ENCODE measurements at regions not wholly inside any gene's neighbourhood (a gene's known extent, or its start where the extent isn't known, plus 50 kb on each side); places are given as distances from the start of the nearest gene placed in this dataset.

DNA sequence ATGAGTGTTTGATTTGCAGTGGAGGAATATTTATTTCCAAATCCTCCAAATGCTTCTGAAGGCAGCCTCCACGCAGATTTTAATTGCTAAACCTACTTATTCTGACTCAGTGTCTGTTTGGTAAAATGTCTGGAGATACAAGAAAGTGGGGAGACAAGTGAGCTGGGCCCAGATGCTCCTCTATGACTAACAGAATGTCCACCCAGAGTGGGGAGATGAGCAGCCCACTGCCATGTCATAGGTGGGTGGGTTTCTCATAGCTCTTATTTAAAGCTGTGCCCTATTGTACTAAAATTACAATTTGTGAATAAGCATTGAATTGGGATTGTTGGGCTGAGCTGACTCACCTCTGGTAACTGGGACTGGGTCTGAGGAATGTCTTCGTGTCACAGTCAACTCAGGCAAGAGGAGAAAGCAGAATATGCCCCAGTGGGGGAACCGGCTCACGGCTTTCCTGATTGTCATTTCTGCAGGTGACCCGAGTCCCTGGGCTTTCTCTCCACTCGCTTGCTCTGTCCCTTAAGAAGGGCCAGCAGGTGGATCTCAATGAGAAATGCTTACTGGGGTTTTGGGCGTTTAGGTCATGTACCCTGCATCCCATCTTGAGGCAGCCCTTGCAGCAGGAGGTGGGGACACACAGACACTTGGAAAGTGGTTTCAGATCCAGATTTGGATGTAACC, 116.3 kb upstream of the SPRED2 start:
- Histone ChIP-seq H3K27ac (ENCODE audit: low read length) (no peak overlapping the region), H3K9ac (ENCODE audit: low read length in 2 of 2) (no peak overlapping the region), H3K4me1 (ENCODE audit: control insufficient read depth, insufficient read depth, low read length) (peaks cover 4% of the 10 kb centered on the region), H3K4me3 (ENCODE audit: low read length in 2 of 2) (no peak overlapping the region), H3K27me3 (ENCODE audit: control insufficient read depth in 1 of 2, insufficient read depth in 2 of 2, low read length in 2 of 2) (no peaks in the 10 kb centered on the region), H3K36me3 (ENCODE audit: control insufficient read depth in 2 of 2, insufficient read depth in 2 of 2, low read length in 2 of 2) (no peaks in the 10 kb centered on the region), H3K9me3 (ENCODE audit: control insufficient read depth in 2 of 2, low read length in 2 of 2) (no peaks in the 10 kb centered on the region)

DNA sequence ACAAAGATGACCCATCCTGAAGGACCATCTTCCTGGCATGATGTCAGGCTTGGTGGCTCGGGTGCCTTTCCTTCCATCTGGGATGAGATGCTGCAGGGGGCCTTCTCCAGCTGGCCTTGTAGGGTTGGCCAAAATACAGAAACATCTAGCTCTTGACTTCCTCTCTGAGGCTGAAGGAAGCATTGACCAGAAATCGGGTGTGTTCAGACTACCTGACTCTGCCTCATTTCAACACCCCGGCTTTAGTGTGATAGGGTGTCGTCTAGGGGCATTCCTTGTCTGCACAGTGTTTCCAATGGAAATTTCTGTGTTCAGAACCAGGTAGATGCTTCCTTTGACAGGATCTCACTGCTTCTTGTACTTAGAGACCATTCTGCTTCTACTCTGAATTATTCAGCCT, 115.7 kb upstream of the SPRED2 start:
- no peaks in the 10 kb centered on the region for H3K27me3 ChIP-seq (ENCODE audit: control insufficient read depth in 1 of 2, insufficient read depth in 2 of 2, low read length in 2 of 2)
- no peak overlapping the region for H3K27ac ChIP-seq (ENCODE audit: low read length)
- H3K4me3 ChIP-seq (ENCODE audit: low read length in 2 of 2) = no peak overlapping the region
- no peaks in the 10 kb centered on the region for H3K4me1 ChIP-seq (ENCODE audit: control insufficient read depth, insufficient read depth, low read length)
- no peaks in the 10 kb centered on the region for H3K9me3 ChIP-seq (ENCODE audit: control insufficient read depth in 2 of 2, low read length in 2 of 2)
- H3K9ac ChIP-seq (ENCODE audit: low read length in 2 of 2) = no peak overlapping the region
- no peaks in the 10 kb centered on the region for H3K36me3 ChIP-seq (ENCODE audit: control insufficient read depth in 2 of 2, insufficient read depth in 2 of 2, low read length in 2 of 2)

DNA sequence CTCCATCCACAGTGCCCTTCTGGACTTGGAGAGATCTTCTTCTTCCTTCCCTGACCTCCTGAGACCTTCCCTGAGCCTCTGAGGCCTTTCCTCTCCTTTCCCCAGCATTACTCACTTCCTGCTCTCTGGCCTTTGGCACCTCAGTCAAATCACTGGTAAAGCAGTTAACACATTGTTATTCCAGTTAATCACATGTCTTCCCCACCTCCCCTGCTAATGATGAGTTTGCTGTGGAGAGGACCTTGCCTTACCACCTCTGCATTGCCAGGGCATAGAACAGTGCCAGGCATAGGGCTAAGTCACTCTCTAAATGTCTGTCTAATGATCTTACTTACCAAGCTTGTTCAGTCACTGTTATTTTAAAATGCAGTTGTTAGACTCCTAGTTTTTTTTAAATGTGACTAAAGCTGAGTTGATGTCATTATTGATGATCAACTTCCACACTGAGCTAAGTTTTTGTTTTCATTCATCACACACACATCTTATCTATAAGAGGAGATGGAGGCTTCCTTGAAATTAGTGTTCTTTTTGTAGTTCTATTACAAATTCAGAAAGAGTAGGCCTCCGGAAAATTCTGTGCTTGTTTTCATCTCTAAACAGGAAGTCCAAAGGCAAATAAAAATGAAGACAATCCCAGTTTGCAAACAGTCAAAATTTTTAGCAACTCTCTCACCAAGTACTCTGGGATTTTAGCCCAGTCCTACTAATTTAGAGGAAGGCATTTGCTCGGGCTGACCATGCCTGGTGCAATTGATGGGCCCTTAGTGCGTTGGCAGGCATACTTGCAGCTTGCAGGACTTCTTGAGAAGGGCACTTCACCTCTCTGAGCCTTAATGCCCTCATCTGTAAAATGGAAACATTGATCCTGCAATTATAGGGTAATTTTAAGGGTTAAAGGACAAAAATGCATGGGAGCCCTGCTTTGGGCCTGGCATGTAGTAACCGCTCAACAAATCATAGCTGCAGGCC, 113.7 kb upstream of the SPRED2 start:
- H3K9ac ChIP-seq (ENCODE audit: low read length in 2 of 2) = no peak overlapping the region
- H3K4me3 ChIP-seq (ENCODE audit: low read length in 2 of 2) = no peak overlapping the region
- no peaks in the 10 kb centered on the region for H3K36me3 ChIP-seq (ENCODE audit: control insufficient read depth in 2 of 2, insufficient read depth in 2 of 2, low read length in 2 of 2)
- no peak overlapping the region for H3K27ac ChIP-seq (ENCODE audit: low read length)
- no peaks in the 10 kb centered on the region for H3K27me3 ChIP-seq (ENCODE audit: control insufficient read depth in 1 of 2, insufficient read depth in 2 of 2, low read length in 2 of 2)
- H3K4me1 ChIP-seq (ENCODE audit: control insufficient read depth, insufficient read depth, low read length) = no peaks in the 10 kb centered on the region
- no peaks in the 10 kb centered on the region for H3K9me3 ChIP-seq (ENCODE audit: control insufficient read depth in 2 of 2, low read length in 2 of 2)

DNA sequence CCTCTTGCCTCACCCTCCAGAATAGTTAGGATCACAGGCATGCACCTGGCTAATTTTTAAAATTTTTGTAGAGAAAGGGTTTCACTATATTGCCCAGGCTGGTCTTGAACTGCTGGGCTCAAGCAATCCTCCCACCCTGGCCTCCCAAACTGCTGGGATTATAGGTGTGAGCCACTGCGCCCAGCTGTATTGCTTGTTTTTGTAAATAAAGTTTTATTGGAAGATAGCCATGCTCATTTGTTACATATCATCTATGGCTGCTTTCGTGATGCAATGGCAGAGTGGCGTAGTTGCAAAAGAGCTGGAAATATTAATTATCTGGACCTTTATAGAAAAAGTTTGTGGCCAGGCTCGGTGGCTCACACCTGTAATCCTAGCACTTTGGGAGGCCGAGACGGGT, 109.4 kb upstream of the SPRED2 start:
- H3K9ac ChIP-seq (ENCODE audit: low read length in 2 of 2) = no peak overlapping the region

DNA sequence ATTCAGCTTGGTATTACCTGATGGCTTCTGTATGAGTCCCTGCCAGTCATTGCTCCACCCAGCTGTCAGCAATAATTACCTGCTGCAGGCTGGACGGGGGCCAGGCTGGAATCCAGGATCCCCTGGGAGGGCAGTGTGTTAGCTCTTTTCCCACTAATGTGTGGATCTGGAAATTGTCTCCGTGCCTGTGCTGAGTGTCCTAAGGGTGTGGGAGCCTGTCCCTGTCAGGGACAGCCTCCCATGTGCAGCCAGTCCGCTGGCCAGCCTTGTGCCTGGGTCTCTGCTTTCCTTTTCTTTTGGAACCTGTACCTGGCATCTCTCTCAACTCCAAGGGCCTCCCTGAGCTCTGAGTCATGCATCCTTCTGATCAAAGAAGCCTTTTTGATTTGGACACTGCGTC, 107.2 kb upstream of the SPRED2 start:
- Histone ChIP-seq H3K4me1 (ENCODE audit: control insufficient read depth, insufficient read depth, low read length) (no peaks in the 10 kb centered on the region), H3K4me3 (ENCODE audit: low read length in 2 of 2) (no peak overlapping the region), H3K36me3 (ENCODE audit: control insufficient read depth in 2 of 2, insufficient read depth in 2 of 2, low read length in 2 of 2) (no peaks in the 10 kb centered on the region), H3K9me3 (ENCODE audit: control insufficient read depth in 2 of 2, low read length in 2 of 2) (no peaks in the 10 kb centered on the region), H3K27me3 (ENCODE audit: control insufficient read depth in 1 of 2, insufficient read depth in 2 of 2, low read length in 2 of 2) (peaks cover 0 to 3% of the 10 kb centered on the region in 2 donors), H3K9ac (ENCODE audit: low read length in 2 of 2) (no peak overlapping the region), H3K27ac (ENCODE audit: low read length) (no peak overlapping the region)

More for the DNA sequence above, 109.4 kb upstream of the SPRED2 start:
- no peaks in the 10 kb centered on the region for H3K4me1 ChIP-seq (ENCODE audit: control insufficient read depth, insufficient read depth, low read length)
- H3K36me3 ChIP-seq (ENCODE audit: control insufficient read depth in 2 of 2, insufficient read depth in 2 of 2, low read length in 2 of 2) = no peaks in the 10 kb centered on the region
- no peaks in the 10 kb centered on the region for H3K9me3 ChIP-seq (ENCODE audit: control insufficient read depth in 2 of 2, low read length in 2 of 2)
- H3K4me3 ChIP-seq (ENCODE audit: low read length in 2 of 2) = no peak overlapping the region
- H3K27ac ChIP-seq (ENCODE audit: low read length) = no peak overlapping the region
- H3K27me3 ChIP-seq (ENCODE audit: control insufficient read depth in 1 of 2, insufficient read depth in 2 of 2, low read length in 2 of 2) = no peaks in the 10 kb centered on the region

DNA sequence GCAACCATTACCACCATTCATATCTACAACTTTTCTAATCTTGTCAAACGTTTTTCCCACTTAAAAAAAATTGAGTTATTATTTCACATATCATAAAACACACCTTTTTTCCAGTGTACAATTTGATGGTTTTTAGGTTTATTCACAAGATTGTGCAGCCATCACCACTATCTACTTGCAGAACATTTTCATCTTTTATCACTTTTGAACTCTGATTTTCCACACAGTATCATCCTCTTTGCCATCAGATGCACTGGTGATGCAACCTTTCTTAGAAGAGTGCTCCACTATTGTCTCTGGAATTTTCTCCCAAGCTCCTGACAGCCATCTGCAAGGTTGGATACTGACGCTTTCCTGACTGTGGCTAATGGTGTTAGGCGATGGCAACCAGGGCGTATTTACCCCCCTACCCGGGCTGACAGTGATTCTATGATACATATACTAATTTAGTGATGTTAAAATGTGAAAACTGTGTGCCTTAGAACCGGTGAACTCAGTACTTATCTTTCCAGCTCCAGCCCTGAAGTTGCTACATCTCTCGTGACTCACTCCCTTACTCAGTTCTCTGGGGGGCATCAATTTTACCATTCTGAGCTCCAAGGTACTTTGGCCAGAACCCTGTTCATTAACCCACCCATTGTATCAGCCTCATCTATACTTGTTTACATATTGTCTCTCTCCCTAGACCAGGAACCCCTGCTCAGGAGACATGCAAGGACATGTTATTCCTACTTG, 105.4 kb upstream of the SPRED2 start:
- no peaks in the 10 kb centered on the region for H3K9me3 ChIP-seq (ENCODE audit: control insufficient read depth in 2 of 2, low read length in 2 of 2)
- no peak overlapping the region for H3K4me3 ChIP-seq (ENCODE audit: low read length in 2 of 2)
- H3K36me3 ChIP-seq (ENCODE audit: control insufficient read depth in 2 of 2, insufficient read depth in 2 of 2, low read length in 2 of 2) = no peaks in the 10 kb centered on the region
- H3K27ac ChIP-seq (ENCODE audit: low read length) = no peak overlapping the region
- H3K4me1 ChIP-seq (ENCODE audit: control insufficient read depth, insufficient read depth, low read length) = no peaks in the 10 kb centered on the region
- H3K27me3 ChIP-seq (ENCODE audit: control insufficient read depth in 1 of 2, insufficient read depth in 2 of 2, low read length in 2 of 2) = peaks cover 0 to 3% of the 10 kb centered on the region in 2 donors
- H3K9ac ChIP-seq (ENCODE audit: low read length in 2 of 2) = no peak overlapping the region

DNA sequence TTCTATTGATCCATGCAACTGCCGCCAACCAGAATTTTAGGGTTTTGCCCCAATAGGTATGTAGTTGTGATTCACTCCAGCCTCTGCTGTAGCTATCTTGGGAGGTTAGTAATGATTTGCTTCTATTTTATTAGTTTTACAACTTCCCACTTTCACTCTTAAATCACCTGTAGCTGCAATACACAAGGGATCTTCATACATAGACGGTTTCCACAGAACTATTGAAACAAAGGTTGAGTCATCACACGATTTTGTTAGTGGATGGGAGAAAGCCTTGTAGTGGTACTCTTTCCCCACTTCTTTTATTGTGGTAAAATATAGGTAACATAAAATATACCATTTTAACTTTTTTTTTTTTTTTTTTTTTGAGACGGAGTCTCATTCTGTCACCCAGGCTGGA, 104.2 kb upstream of the SPRED2 start:
- Histone ChIP-seq H3K4me1 (ENCODE audit: control insufficient read depth, insufficient read depth, low read length) (no peaks in the 10 kb centered on the region), H3K9me3 (ENCODE audit: control insufficient read depth in 2 of 2, low read length in 2 of 2) (no peaks in the 10 kb centered on the region)

DNA sequence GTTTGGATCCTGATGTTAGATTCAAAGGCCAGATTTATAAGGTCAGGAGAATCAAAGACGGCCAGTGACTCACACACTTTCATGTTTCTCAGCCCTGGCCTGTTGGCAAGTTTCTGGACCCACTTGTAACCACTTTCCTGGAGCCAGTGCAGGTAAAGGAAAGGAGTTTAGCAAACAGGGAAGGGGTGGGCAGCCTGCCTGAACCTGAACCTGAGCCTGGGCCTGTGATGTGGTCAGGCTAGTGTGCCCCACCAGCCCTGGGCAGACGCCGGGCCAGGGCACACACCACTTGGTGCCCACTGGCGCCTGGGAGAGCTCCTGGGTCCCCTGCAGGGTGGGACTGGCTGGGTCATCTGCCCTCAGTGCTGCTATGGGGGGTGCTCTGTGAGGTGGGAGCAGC, 100.5 kb upstream of the SPRED2 start:
- Histone ChIP-seq H3K4me1 (ENCODE audit: control insufficient read depth, insufficient read depth, low read length) (peaks cover under 1% of the 10 kb centered on the region), H3K36me3 (ENCODE audit: control insufficient read depth in 2 of 2, insufficient read depth in 2 of 2, low read length in 2 of 2) (no peaks in the 10 kb centered on the region)

More for the DNA sequence above, 104.2 kb upstream of the SPRED2 start:
- Histone ChIP-seq H3K4me3 (ENCODE audit: low read length in 2 of 2) (no peak overlapping the region), H3K27ac (ENCODE audit: low read length) (no peak overlapping the region), H3K36me3 (ENCODE audit: control insufficient read depth in 2 of 2, insufficient read depth in 2 of 2, low read length in 2 of 2) (no peaks in the 10 kb centered on the region), H3K9ac (ENCODE audit: low read length in 2 of 2) (no peak overlapping the region), H3K27me3 (ENCODE audit: control insufficient read depth in 1 of 2, insufficient read depth in 2 of 2, low read length in 2 of 2) (peaks cover 0 to 3% of the 10 kb centered on the region in 2 donors)

DNA sequence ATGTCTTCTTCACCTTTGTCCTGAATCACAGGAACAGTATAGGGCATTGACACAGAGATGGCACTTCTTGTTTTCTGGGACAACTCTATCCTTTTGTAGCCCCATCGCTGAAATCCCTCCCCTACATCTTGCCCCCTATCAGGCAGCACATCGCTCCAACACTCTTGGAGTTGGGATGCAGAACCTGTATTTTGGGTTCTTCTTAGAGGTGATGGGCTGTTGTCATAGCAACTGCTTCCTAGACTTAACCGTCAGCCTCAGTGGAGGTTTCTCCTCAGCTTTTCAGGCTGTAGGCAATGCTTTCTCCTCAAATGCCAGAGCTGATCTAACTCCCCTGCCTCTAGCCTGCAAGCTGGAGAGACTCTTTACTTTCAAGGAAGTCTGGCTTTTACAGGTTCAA, 99.9 kb upstream of the SPRED2 start:
- Histone ChIP-seq H3K9ac (ENCODE audit: low read length in 2 of 2) (no peak overlapping the region), H3K36me3 (ENCODE audit: control insufficient read depth in 2 of 2, insufficient read depth in 2 of 2, low read length in 2 of 2) (no peaks in the 10 kb centered on the region), H3K27ac (ENCODE audit: low read length) (no peak overlapping the region), H3K4me1 (ENCODE audit: control insufficient read depth, insufficient read depth, low read length) (peaks cover 2% of the 10 kb centered on the region), H3K4me3 (ENCODE audit: low read length in 2 of 2) (no peak overlapping the region), H3K9me3 (ENCODE audit: control insufficient read depth in 2 of 2, low read length in 2 of 2) (no peaks in the 10 kb centered on the region), H3K27me3 (ENCODE audit: control insufficient read depth in 1 of 2, insufficient read depth in 2 of 2, low read length in 2 of 2) (peaks cover 0 to 3% of the 10 kb centered on the region in 2 donors)

More for the DNA sequence above, 100.5 kb upstream of the SPRED2 start:
- H3K27me3 ChIP-seq (ENCODE audit: control insufficient read depth in 1 of 2, insufficient read depth in 2 of 2, low read length in 2 of 2) = peaks cover 0 to 3% of the 10 kb centered on the region in 2 donors
- H3K9me3 ChIP-seq (ENCODE audit: control insufficient read depth in 2 of 2, low read length in 2 of 2) = no peaks in the 10 kb centered on the region
- H3K27ac ChIP-seq (ENCODE audit: low read length) = no peak overlapping the region
- no peak overlapping the region for H3K9ac ChIP-seq (ENCODE audit: low read length in 2 of 2)
- no peak overlapping the region for H3K4me3 ChIP-seq (ENCODE audit: low read length in 2 of 2)

DNA sequence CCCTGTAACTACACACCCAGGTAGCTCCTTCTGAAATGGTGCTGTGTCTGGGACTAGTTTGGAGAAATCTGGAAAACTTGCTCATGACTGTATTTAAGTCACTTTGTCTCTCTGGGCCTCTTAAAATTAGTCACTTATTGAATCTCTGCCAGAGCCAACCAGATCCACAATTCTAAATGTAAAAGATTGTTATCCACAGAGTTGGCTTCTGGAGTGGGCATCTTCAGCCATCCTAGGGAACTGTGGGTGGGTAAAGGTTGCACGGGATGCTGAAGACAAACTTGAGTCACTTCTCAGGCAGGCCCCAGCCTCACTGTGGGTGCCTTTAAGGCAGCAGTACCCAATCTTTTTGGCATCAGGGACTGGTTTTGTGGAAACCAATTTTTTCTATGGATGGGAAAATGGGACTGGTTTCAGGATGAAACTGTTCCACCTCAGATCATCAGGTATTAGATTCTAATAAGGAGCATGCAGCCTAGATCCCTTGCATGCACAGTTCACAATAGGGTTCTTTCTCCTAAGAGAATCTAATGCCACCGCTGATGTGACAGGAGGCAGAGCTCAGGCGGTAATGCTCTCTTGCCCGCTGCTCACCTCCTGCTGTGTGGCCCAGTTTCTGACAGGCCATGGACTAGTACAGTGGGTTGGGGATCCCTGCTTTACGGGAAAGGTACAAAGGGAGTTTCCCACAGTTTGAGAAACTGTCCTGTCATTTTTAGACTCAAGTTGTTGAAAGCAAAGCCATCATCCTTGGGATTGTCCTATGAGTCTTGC, 98.3 kb upstream of the SPRED2 start:
- Histone ChIP-seq H3K4me1 (ENCODE audit: control insufficient read depth, insufficient read depth, low read length) (peaks cover 2% of the 10 kb centered on the region), H3K9me3 (ENCODE audit: control insufficient read depth in 2 of 2, low read length in 2 of 2) (no peaks in the 10 kb centered on the region), H3K27me3 (ENCODE audit: control insufficient read depth in 1 of 2, insufficient read depth in 2 of 2, low read length in 2 of 2) (peaks cover 0 to 3% of the 10 kb centered on the region in 2 donors), H3K27ac (ENCODE audit: low read length) (no peak overlapping the region), H3K4me3 (ENCODE audit: low read length in 2 of 2) (no peak overlapping the region), H3K36me3 (ENCODE audit: control insufficient read depth in 2 of 2, insufficient read depth in 2 of 2, low read length in 2 of 2) (no peaks in the 10 kb centered on the region), H3K9ac (ENCODE audit: low read length in 2 of 2) (no peak overlapping the region)
